ENCODE measurements at regions not wholly inside any gene's neighbourhood (a gene's known extent, or its start where the extent isn't known, plus 50 kb on each side); places are given as distances from the start of the nearest gene placed in this dataset.
"Not testable (repeated sequence)": the region's sequence is repeated elsewhere in the genome, so short reads cannot be mapped to it uniquely, and the experiment has no call there.

GRCh38 chr17:20916383-20916782 is 126.4 kb downstream of the USP22 start:
- no peak for DNase-seq

- not testable (repeated sequence) for DNase-seq
Measured at GRCh38 chr17:20917610-20918306, 125.1 kb downstream of the USP22 start.

DNA sequence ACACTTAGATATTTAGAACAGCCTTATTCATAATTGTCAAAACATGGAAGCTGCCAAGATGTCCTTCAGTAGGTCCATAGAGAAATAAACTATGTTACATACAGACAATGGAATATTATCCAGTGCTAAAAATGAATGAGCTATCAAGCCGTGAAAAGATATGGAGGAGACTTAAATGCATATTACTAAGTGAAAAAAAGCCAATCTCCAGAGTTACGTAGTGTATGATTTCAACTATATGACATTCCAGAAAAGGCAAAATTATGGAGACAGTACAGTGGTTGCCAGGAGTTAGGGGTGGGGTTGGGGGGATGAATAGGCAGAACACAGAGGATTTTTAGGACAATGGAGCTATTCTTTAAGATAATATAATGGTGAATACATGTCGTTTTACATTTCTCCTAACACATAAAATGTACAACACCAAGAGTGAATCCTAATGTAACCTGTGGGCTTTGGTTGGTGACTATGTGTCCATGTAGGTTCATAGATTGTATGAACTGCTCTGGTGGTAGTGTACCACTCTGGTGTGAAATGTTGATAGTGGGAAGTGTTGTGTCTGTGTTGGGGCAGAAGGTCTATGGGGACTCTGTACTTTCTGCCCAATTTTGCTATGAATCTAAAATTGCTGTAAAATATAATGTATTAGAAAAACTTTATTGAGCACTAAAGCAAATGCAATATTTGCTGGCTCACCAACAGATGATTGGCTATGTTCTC is 122.6 kb downstream of the USP22 start:
- no peak for DNase-seq

GRCh38 chr17:20920815-20921199 is 122.0 kb downstream of the USP22 start:
- no peak for DNase-seq

DNA sequence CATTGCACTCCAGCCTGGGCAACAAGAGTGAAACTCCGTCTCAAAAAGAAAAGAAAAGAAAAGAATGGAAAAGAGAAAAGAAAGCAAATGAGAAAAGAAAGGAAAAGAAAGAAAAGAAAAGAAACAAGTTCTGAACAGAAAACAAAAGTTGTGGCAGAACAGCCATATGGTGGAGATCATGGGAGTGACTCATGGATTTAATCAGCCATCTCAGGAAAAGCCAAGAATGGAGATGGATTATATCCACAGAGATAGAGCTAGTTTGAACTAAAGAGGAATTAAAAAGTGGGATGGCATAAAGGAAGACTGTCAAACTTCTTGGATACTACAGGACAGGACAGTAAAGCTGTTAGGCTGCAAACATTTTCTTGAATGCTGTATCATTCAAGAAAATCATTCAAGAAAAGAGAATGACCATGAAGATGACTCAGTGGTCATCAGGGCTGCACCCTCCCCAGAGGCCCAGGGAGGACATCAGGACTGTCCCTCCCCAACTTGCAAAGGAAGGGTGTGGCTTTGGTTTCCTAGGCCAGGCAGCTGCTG is 120.6 kb downstream of the USP22 start:
- no peak for DNase-seq

GRCh38 chr17:20924306-20924705 is 118.5 kb downstream of the USP22 start:
- DNase-seq: no peak

DNA sequence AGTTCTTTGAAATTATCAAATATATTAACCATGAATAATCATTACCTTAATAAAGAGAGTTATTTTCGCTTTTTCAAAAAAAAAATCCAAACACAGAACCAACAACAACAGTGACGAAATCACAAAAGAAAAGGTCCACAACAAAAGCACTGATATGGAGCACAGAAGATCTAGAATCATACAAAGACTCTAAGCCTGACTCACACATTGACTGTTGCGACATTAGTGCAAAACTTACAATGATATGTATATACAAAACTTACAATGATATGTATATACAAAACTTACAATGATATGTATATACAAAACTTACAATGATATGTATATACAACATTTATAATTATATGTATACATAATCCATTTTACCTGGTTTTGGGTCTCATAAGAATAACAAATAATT is 117.7 kb downstream of the USP22 start:
- no peak for DNase-seq

DNA sequence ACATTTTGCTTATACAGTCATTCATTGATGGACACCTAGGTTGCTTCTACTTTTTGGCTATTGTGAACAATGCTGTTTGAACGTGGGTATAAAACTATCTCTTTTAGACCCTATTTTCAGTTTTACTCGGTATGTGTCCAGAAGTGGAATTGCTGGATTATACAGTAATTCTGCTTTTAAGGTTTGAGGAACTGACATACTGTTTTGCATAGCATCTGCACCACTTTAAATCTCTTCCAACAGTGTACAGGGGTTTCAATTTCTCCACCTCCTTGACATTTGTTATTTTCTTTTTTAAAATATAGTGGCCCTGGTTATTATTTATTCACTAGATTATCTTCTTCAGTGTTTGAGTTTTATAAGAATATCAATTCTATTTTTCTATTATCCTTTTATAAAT is 116.9 kb downstream of the USP22 start:
- no peak for DNase-seq

DNA sequence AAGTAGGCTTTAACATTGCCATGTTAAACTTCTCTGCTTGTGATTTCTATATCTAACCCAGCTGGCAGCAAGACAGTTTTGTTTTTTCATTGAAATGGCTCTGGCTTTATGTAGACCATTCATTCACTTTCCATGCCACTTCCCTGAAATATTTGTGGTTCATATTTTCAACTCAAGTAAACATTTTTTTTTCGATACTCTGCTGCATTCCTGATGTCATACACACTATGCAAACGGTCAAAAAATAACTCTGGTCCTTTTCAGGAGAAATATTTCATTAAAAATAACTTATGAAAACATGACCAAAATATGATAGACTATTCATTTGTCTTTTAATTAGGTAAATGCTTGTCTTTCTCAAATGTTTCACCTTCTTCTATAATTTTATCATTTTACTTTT is 116.3 kb downstream of the USP22 start:
- no peak for DNase-seq

DNA sequence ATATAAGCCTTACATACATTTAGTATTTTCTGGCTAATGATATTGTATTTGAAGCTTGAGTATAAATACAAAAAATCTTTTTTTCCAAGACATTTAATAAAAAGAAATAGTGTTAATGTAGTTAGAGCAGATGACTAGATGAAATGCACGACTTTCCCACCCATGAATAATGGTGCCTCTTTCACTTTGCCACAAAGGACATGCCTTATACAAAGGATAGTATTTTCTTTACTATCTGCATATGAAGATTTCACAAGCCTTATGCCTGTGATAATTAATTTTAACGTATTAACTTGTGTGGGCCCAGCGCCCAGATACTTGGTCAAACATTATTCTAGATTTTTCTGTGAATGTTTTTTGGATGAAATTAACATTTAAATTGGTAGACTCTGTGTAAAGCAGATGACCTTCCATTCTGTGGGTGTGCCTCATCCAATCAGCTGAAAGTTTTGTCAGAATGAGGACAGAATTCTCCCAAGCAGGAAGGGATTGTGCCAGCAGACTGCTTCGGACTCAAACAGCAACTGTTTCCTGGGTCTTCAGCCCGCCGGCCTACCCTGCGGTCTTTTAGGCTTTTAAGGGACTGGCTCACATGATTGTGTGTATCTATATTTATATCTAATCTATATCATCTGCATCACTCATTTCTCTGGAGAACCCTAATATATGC is 115.4 kb downstream of the USP22 start:
- DNase-seq: no peak

DNA sequence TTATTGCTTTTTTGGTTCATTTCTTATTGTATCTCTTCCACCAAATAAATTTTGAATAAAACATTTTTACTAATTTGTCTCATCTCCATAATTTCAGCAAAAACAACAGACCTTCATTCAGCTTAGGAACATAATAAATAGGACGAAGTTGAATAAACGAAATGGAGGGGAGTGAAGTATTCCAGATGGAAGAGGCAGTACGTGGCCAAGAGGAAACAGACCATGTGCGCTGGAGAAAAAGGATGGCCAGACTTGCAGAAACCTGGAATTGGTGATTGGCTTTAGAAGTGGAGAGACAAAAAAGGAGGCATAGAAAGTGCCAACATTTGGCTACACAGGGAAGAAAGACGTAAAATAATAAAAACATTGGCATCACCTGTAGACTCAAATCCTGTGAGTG is 113.5 kb downstream of the USP22 start:
- no peak for DNase-seq

DNA sequence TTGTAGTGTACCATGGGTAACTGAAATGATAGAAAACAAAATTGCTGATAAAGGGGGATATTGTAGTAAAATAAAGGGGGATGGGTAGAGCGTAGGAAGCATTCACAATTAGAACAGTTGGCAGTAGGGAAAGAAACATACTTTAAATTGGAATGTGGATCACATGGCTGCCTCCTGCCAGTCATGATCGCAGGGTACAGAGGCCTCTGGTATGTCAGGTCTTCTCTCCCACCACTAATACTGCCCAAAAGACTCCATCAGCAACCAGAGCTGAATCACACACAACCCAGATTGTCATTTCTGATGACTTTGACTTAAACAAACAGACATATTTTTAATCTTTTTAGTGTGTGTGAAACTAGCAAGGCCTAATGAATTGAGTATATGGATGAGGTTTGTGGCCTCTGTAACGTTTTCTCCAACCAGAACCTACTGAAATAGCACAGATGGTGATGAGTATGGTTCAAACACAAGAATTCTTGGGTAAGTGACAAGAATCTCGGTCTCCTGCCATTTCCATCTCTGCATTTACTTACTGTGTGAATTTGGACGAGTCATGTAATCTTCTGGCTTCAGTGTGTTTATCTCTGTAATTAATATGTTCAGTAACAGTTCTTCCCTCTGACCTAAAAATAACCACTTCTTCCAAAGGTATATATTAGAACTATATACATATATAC is 112.6 kb downstream of the USP22 start:
- no peak for DNase-seq

GRCh38 chr17:20933040-20933439 is 109.8 kb downstream of the USP22 start:
- DNase-seq: not testable (repeated sequence)

DNA sequence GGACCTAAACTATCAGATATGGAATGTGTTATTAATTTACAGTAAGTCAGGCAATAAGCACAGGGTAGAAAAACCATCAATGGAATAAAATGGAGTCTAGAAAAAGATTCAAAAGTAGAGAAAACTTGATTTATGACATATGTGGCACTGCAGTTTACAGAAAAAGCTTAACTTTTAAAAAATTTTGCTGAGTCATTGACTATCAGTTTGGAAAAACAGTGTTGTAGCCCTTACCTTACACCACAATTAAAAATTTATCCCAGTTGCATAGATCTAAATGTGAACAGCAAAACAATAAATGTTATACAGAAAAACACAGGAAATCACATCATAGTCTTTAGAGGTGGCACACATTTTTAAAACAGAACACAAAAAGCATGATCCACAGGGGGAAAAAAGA is 108.5 kb downstream of the USP22 start:
- DNase-seq: no peak

DNA sequence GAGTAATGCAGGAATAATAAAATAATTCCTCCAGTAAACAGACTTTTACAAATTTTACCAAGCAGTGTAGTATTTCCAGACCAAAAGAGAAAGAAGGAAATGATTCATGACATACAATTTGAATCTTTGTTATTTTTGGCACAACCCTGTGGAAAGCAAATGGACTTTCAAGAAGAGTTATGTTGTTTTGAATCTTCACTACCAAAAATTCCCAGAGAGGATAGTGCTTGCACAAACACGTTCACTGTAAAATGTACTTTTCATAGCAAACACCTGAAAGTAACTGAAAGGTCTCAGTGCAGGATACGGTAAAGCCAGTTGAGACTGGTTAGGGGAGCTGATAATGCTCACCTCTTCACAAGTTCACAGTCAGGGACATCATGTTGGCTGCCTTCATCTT is 107.1 kb downstream of the USP22 start:
- no peak for DNase-seq

DNA sequence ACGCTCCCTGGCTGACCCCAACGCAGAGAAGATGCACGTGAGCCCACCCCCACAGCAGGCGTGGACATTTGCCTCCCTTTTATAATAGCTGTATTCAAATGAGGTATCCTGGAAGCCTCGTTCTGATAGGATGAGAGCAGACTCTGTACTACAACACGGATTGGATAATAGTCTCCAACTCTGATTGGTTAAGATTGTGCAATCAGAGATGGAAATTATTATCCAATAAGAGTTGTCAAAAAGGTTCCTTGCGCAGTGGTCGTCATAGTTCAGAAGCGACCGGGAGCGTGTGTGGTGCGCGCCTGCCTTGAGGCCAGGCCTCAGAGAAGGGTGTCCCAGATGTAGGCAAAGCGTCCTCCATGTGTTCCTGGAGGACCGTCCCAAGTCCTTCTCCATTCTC is 104.6 kb downstream of the USP22 start:
- DNase-seq: no peak

- DNase-seq: no peak
Measured at GRCh38 chr17:20938988-20939615, 103.7 kb downstream of the USP22 start.

DNA sequence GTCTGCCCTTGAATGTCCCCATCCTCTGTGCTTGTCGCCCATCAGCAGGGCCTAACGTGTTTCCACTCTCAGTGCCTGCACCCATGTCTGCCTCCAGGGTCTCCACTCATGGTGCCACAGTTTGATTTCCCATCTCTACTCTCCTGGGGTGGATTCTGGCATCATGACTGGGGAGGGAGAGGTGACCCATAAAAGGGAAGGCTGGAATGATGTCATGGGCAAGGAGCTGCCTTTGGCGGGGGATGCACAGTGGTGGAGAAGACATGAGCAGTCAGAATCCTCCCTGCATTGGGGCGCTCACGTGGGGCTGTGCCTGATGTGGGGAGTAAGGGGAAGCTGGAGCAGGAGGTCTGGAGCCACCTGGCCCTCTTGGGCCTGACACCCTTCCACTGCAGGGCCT is 100.9 kb downstream of the USP22 start:
- no peak for DNase-seq

DNA sequence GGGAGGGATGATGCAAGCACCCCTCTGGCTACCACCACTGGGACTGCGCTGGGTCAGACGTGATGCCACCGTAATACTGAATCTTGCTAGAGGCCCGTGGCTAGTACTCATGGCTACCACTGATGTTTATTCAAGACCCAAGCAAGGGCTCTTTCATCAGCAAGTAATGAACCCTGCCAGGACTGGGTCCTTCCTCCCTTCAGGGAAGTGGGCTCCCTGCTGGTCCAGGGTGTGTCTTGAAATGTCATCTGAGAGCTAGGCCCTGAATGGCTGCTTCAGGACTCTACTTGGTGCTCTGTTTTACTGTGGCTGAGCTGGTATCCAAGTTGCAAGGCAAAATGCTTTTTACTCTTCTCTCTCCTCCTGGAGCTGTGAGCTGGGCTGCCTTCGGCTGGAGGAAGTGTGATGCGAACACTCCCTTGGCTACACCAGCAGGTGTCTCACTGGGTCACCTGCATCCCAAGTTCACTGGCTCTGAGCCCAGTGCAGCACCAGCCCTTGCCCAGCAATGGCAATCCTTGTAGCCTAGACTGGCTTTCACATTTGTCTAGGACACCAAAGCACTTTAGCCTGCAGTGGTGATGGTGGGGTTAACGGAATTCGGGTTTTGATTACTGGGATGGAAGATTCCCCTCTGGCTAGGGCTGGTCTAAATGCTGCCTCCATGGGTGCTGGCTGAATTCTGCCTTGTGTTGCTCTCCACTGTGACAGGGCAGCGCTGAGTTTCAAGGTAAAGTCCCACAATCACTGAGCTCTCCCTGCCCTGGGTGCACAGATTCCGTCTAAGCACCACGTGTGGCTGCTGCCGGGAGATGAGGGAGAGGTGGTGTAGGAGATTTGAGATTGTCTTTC is 98.6 kb downstream of the USP22 start:
- DNase-seq: no peak

DNA sequence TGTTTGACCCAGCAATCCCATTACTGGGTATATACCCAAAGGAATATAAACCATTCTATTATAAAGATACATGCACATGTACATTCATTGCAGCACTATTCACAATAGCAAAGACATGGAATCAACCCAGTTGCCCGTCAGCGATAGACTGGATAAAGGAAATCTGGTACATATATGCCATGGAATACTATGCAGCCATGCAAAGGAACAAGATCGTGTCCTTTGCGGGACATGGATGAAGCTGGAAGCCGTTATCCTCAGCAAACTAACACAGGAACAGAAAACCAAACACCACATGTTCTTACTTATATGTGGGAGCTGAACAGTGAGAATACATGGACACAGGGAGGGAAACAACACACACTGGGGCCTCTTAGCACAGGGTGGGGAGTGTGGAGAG is 95.1 kb downstream of the USP22 start:
- DNase-seq: not testable (repeated sequence)

- no peak for DNase-seq
Measured at GRCh38 chr17:20948984-20949777, 93.6 kb downstream of the USP22 start.

All from right hindlimb (tissue), 1 donor.